Adrenal gland (tissue), 5 donors: ENCODE measurements at regions not wholly inside any gene's neighbourhood (a gene's known extent, or its start where the extent isn't known, plus 50 kb on each side); places are given as distances from the start of the nearest gene placed in this dataset.

Source experiments
- CTCF ChIP-seq, 6 experiments: fragments of 450-650 bp in 4 of 6; fragments of 200-600 bp in 2 of 6; sonication (generic) in 1 of 6; IDR thresholded peaks; 1 replicate in 5 of 6; 2 replicates in 1 of 6; pipeline versions ENCODE4 v1.5.1 to v1.8.0; 2016 to 2021; ENCODE audit warnings: antibody characterized with exemption in 6 of 6, mild to moderate bottlenecking in 2 of 6, moderate library complexity in 1 of 6
- POLR2A ChIP-seq, 2 donors: fragments of 450-650 bp; IDR thresholded peaks; one replicate each; pipeline ENCODE4 v1.6.1; 2017; ENCODE audit warnings: antibody characterized with exemption in 2 of 2, mild to moderate bottlenecking in 2 of 2, moderate library complexity in 1 of 2
- donor health status: DM: no; HTN: no; CAD: no.

GRCh38 chr10:118108194-118109026 is 61.7 kb upstream of the RAB11FIP2 start:
- TF ChIP-seq POLR2A (IDR thresholded peaks at IDR 0.05) (no peak), CTCF (IDR thresholded peaks at IDR 0.05) (no peak)
